GM23338 (cell line): ENCODE measurements at regions not wholly inside any gene's neighbourhood (a gene's known extent, or its start where the extent isn't known, plus 50 kb on each side); places are given as distances from the start of the nearest gene placed in this dataset.

Source experiments
- ATAC-seq: fragments of 200-7000 bp; cut with Tn5 transposase; 3 replicates; pipeline ENCODE4 v1.9.1; 2020
- DNase-seq: peaks from one replicate; pipeline ENCODE4 v3.0.0-alpha.2; 2015; ENCODE audit warnings: low spot score
- H2AFZ ChIP-seq: fragments of 200-600 bp; sonication (generic); 2 replicates; pipeline ENCODE4 v1.8.0; 2016; ENCODE audit warnings: antibody characterized with exemption, mild to moderate bottlenecking, moderate library complexity
- H3F3A ChIP-seq: fragments of 200-600 bp; sonication (generic); replicated peaks from 2 replicates; pipeline ENCODE4 v1.8.0; 2017; ENCODE audit warnings: antibody characterized with exemption, mixed run types, low read depth
- H3K27ac ChIP-seq: fragments of 200-600 bp; sonication (generic); 2 replicates; pipeline ENCODE4 v1.6.1; 2016; ENCODE audit warnings: low read depth
- H3K27me3 ChIP-seq: fragments of 200-600 bp; sonication (generic); 2 replicates; pipeline ENCODE4 v1.8.0; 2016; ENCODE audit warnings: mild to moderate bottlenecking, mixed run types, moderate library complexity; ENCODE audit not compliant: insufficient read depth
- H3K36me3 ChIP-seq: fragments of 200-600 bp; sonication (generic); 2 replicates; pipeline ENCODE4 v1.8.0; 2016; ENCODE audit warnings: mild to moderate bottlenecking; ENCODE audit not compliant: insufficient read depth
- H3K4me1 ChIP-seq: fragments of 200-600 bp; sonication (generic); 2 replicates; pipeline ENCODE4 v1.8.0; 2016; ENCODE audit warnings: mild to moderate bottlenecking, moderate library complexity; ENCODE audit not compliant: insufficient read depth
- H3K4me2 ChIP-seq: fragments of 200-600 bp; sonication (generic); 2 replicates; pipeline ENCODE4 v1.7.1; 2017; ENCODE audit warnings: mixed run types
- H3K4me3 ChIP-seq: fragments of 200-600 bp; sonication (generic); 2 replicates; pipeline ENCODE4 v1.6.1; 2016; ENCODE audit warnings: mixed run types
- H3K79me2 ChIP-seq: fragments of 200-600 bp; sonication (generic); replicated peaks from 2 replicates; pipeline ENCODE4 v1.8.0; 2017; ENCODE audit warnings: mild to moderate bottlenecking; ENCODE audit not compliant: insufficient read depth
- H3K9me2 ChIP-seq: fragments of 200-600 bp; sonication (generic); 2 replicates; pipeline ENCODE4 v1.8.0; 2017; ENCODE audit not compliant: insufficient read depth
- H4K20me1 ChIP-seq: fragments of 200-600 bp; sonication (generic); replicated peaks from 2 replicates; pipeline ENCODE4 v1.8.0; 2017; ENCODE audit warnings: mild to moderate bottlenecking; ENCODE audit not compliant: insufficient read depth
- H3K27ac Mint-ChIP-seq: 2 replicates; pipeline ENCODE4 v1.8.0; 2020; ENCODE audit warnings: inconsistent platforms, mild to moderate bottlenecking, moderate library complexity, mixed read lengths
- H3K27me3 Mint-ChIP-seq: 3 replicates; pipeline ENCODE4 v1.8.0; 2022; ENCODE audit warnings: low read depth, mild to moderate bottlenecking, moderate library complexity, mixed read lengths, inconsistent platforms; ENCODE audit not compliant: insufficient read depth, poor library complexity
- H3K36me3 Mint-ChIP-seq: 3 replicates; pipeline ENCODE4 v1.8.0; 2021; ENCODE audit warnings: low read depth, mild to moderate bottlenecking, inconsistent platforms, moderate library complexity, mixed read lengths
- H3K4me1 Mint-ChIP-seq: 3 replicates; pipeline ENCODE4 v1.8.0; 2020; ENCODE audit warnings: mild to moderate bottlenecking, inconsistent platforms, mixed read lengths
- H3K4me3 Mint-ChIP-seq: 3 replicates; pipeline ENCODE4 v1.8.0; 2021; ENCODE audit warnings: moderate library complexity, mild to moderate bottlenecking, inconsistent platforms, mixed read lengths
- H3K9me3 Mint-ChIP-seq: 3 replicates; pipeline ENCODE4 v1.8.0; 2020; ENCODE audit warnings: moderate library complexity, mild to moderate bottlenecking, inconsistent platforms, mixed read lengths
- STAT1 ChIP-seq: IDR thresholded peaks from one replicate; pipeline ENCODE4 v1.6.1; 2016; ENCODE audit warnings: antibody characterized with exemption; ENCODE audit not compliant: unreplicated experiment
- ZNF114 ChIP-seq: fragments of 250-450 bp; sonication (Bioruptor Pico); IDR thresholded peaks from 2 replicates; pipeline ENCODE4 v1.5.0; 2020; ENCODE audit warnings: mild to moderate bottlenecking, moderate library complexity
- TF ChIP-seq, protein P1 (sequence below), 2 experiments: fragments of 200-600 bp in 1 of 2; sonication (generic) in 1 of 2; conservative IDR thresholded peaks; 2 replicates each; pipeline versions ENCODE4 v1.5.1 to v1.6.1; 2016 to 2017; ENCODE audit warnings: antibody characterized with exemption in 2 of 2, low read depth in 2 of 2, mild to moderate bottlenecking in 2 of 2, moderate library complexity in 1 of 2
- TF ChIP-seq, protein P2 (sequence below): IDR thresholded peaks from one replicate; pipeline ENCODE4 v1.6.1; 2018; ENCODE audit warnings: antibody characterized with exemption; ENCODE audit not compliant: unreplicated experiment

DNA sequence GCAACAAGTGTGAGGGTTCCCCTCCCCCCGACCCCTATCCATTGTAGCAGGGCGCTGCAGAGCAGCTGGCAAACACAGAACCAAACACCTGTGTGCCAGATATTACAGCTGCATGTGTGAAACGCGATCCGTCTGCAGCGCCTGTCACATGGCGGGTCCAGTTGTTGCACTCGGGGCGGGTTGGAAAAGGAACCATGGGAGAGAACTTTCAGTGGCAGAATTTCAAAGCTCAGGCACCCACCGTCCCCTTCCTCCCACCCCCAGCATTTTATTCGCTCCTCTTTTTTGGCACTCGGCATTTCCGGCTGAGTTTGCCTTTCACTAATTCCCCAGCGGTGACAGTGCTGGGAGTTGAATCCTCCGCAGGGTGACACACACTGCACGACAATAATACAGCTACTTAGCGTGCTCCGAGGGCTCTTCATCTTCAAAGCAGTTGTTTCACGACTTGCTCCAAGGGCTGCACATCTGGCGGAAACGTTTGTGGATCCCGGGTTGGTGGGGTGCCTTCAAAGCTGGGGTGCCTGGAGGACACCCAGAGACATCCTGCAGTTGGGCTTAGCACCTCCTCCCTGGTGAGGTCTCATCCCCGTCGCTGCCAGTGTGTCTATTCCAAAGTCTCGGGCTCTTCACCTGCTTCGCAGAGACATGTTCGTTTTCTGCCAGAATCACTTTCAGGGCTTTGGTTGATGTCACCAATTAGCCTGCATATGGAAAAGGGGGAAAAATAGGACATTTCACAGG, 180.7 kb downstream of the ZBTB18 start:
- Histone ChIP-seq H3K27me3 (no peaks in the 10 kb centered on the region), H3F3A (no peaks in the 10 kb centered on the region), H2AFZ (peak overlapping the region; percentile 96), H3K79me2 (no peaks in the 10 kb centered on the region), H3K36me3 (no peaks in the 10 kb centered on the region), H3K27ac (no peak overlapping the region), H3K4me1 (peaks cover 11% of the 10 kb centered on the region), H4K20me1 (no peaks in the 10 kb centered on the region), H3K4me3 (no peak overlapping the region), H3K9me2 (no peaks in the 10 kb centered on the region), H3K4me2 (0 out of 2 replicates have a peak overlapping the region, but pooled peaks have one; percentile 14)
- DNase-seq: peak; percentile 9
- H3K27ac Mint-ChIP-seq: no peak overlapping the region
- no peak for TF ChIP-seq ZNF114 (CRISPR knock-in tag)
- TF ChIP-seq, protein P1, sequence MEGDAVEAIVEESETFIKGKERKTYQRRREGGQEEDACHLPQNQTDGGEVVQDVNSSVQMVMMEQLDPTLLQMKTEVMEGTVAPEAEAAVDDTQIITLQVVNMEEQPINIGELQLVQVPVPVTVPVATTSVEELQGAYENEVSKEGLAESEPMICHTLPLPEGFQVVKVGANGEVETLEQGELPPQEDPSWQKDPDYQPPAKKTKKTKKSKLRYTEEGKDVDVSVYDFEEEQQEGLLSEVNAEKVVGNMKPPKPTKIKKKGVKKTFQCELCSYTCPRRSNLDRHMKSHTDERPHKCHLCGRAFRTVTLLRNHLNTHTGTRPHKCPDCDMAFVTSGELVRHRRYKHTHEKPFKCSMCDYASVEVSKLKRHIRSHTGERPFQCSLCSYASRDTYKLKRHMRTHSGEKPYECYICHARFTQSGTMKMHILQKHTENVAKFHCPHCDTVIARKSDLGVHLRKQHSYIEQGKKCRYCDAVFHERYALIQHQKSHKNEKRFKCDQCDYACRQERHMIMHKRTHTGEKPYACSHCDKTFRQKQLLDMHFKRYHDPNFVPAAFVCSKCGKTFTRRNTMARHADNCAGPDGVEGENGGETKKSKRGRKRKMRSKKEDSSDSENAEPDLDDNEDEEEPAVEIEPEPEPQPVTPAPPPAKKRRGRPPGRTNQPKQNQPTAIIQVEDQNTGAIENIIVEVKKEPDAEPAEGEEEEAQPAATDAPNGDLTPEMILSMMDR (conservative IDR thresholded peaks at IDR 0.05; ENCODE audit: low read depth in 2 of 2): no peak
- TF ChIP-seq STAT1: no peak
- ATAC-seq: peak; percentile 34
- no peaks in the 10 kb centered on the region for H3K9me3 Mint-ChIP-seq
- peaks cover 5% of the 10 kb centered on the region for H3K27me3 Mint-ChIP-seq
- no peak overlapping the region for H3K4me3 Mint-ChIP-seq
- H3K4me1 Mint-ChIP-seq: peaks cover 19% of the 10 kb centered on the region
- no peaks in the 10 kb centered on the region for H3K36me3 Mint-ChIP-seq

DNA sequence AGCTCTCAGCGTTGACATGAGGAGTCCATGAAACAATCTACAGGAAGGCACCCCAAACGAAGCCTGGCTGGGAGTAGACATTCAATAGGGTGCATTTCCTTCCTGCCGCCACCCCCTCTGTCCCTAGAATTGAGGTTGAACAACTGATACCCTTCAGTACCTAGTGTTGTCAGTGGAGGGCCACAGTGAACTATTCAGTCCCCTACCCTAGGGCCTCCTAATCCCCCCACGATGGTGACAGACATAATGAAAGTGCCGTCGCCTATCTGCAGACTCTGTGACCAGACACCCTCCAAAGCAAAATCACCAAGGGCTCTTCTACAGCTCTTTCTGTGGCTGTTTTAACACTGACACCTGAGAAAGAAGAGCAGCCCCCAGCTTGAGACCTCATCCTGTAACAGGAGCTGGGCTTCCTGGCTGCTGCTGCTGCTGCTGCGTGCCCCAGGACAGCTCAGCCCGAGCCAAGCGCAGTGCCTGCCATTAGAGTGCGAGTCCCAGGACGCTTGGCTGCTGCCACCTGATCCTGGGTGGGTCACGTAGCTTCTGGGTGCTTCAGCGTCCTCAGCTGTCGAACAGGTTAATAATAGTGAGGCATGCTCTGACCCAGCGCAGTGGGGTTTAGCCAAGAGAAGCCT, 183.0 kb downstream of the ZBTB18 start:
- H3F3A ChIP-seq: no peaks in the 10 kb centered on the region
- H3K27me3 Mint-ChIP-seq: peaks cover 8% of the 10 kb centered on the region
- H3K4me3 ChIP-seq: no peak overlapping the region
- TF ChIP-seq, protein P2, sequence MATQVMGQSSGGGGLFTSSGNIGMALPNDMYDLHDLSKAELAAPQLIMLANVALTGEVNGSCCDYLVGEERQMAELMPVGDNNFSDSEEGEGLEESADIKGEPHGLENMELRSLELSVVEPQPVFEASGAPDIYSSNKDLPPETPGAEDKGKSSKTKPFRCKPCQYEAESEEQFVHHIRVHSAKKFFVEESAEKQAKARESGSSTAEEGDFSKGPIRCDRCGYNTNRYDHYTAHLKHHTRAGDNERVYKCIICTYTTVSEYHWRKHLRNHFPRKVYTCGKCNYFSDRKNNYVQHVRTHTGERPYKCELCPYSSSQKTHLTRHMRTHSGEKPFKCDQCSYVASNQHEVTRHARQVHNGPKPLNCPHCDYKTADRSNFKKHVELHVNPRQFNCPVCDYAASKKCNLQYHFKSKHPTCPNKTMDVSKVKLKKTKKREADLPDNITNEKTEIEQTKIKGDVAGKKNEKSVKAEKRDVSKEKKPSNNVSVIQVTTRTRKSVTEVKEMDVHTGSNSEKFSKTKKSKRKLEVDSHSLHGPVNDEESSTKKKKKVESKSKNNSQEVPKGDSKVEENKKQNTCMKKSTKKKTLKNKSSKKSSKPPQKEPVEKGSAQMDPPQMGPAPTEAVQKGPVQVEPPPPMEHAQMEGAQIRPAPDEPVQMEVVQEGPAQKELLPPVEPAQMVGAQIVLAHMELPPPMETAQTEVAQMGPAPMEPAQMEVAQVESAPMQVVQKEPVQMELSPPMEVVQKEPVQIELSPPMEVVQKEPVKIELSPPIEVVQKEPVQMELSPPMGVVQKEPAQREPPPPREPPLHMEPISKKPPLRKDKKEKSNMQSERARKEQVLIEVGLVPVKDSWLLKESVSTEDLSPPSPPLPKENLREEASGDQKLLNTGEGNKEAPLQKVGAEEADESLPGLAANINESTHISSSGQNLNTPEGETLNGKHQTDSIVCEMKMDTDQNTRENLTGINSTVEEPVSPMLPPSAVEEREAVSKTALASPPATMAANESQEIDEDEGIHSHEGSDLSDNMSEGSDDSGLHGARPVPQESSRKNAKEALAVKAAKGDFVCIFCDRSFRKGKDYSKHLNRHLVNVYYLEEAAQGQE: no peak
- TF ChIP-seq, protein P1 (conservative IDR thresholded peaks at IDR 0.05; ENCODE audit: low read depth in 2 of 2): peak; percentile 26 to 40
- peaks cover 19% of the 10 kb centered on the region for H3K4me1 Mint-ChIP-seq
- H3K27me3 ChIP-seq: no peaks in the 10 kb centered on the region
- no peaks in the 10 kb centered on the region for H4K20me1 ChIP-seq
- H3K36me3 Mint-ChIP-seq: no peaks in the 10 kb centered on the region; the same call in 2 of the 3 replicates
- no peak overlapping the region for H3K4me2 ChIP-seq
- no peaks in the 10 kb centered on the region for H3K79me2 ChIP-seq
- no peaks in the 10 kb centered on the region for H3K36me3 ChIP-seq
- 0 out of 2 replicates have a peak, but pooled peaks cover under 1% of the 10 kb centered on the region for H3K9me2 ChIP-seq
- no peak overlapping the region for H3K27ac Mint-ChIP-seq
- peak overlapping the region; percentile 90 for H2AFZ ChIP-seq
- no peaks in the 10 kb centered on the region for H3K9me3 Mint-ChIP-seq
- no peak overlapping the region for H3K27ac ChIP-seq
- H3K4me1 ChIP-seq: peaks cover 11% of the 10 kb centered on the region
- peak; percentile 48 for DNase-seq
- no peak overlapping the region for H3K4me3 Mint-ChIP-seq
- ATAC-seq: peak; percentile 82
